Activated CD4-positive, alpha-beta memory T cell treated with anti-CD3 and anti-CD28 coated beads for 36 hours (primary cell): ENCODE measurements at regions not wholly inside any gene's neighbourhood (a gene's known extent, or its start where the extent isn't known, plus 50 kb on each side); places are given as distances from the start of the nearest gene placed in this dataset.
"Not testable (repeated sequence)": the region's sequence is repeated elsewhere in the genome, so short reads cannot be mapped to it uniquely, and the experiment has no call there.

Experiments
- CTCF ChIA-PET: fragments of 350-600 bp; sonication (Branson Sonifier 250); formaldehyde crosslinking; loops from one replicate; lab custom pipeline; 2021; ENCODE audit warnings: antibody characterized with exemption, inconsistent platforms; lab: Charles Lee
- POLR2A ChIA-PET: fragments of 350-600 bp; sonication (Branson Sonifier 250); formaldehyde crosslinking; loops from one replicate; lab custom pipeline; 2021; ENCODE audit warnings: antibody characterized with exemption; lab: Charles Lee
- DNase-seq: peaks from one replicate; pipeline ENCODE4 v3.0.0-alpha.2; 2020
- H3K27ac Mint-ChIP-seq: one replicate; pipeline ENCODE4 v1.8.0; 2021; ENCODE audit warnings: mixed read lengths
- H3K27me3 Mint-ChIP-seq: one replicate; pipeline ENCODE4 v1.8.0; 2021; ENCODE audit warnings: mixed read lengths
- H3K36me3 Mint-ChIP-seq: one replicate; pipeline ENCODE4 v1.8.0; 2021; ENCODE audit warnings: mixed read lengths
- H3K4me1 Mint-ChIP-seq: one replicate; pipeline ENCODE4 v1.8.0; 2021; ENCODE audit warnings: low read depth, mixed read lengths
- H3K4me3 Mint-ChIP-seq: one replicate; pipeline ENCODE4 v1.8.0; 2021; ENCODE audit warnings: mild to moderate bottlenecking, mixed read lengths
- H3K9me3 Mint-ChIP-seq: one replicate; pipeline ENCODE4 v1.8.0; 2021; ENCODE audit warnings: mixed read lengths
- intact Hi-C: fragments of 100-400 bp; cut with micrococcal nuclease; formaldehyde crosslinking; loops from one replicate; pipeline ENCODE4 v1.15.1; 2023

- H3K27me3 Mint-ChIP-seq, result no peaks in the 10 kb centered on the region
- no peaks in the 10 kb centered on the region for H3K36me3 Mint-ChIP-seq
- ChIA-PET POLR2A (no interaction called here), CTCF (interaction anchor here (0.5 kb wide), 1 partner anchor 748 kb away, joined by 3 read pairs; no protein-coding TSS in a partner anchor)
- no peak for DNase-seq
- H3K9me3 Mint-ChIP-seq, result no peaks in the 10 kb centered on the region
- intact Hi-C loops, result no loop called here
- no peak overlapping the region for H3K4me3 Mint-ChIP-seq
- no peaks in the 10 kb centered on the region for H3K4me1 Mint-ChIP-seq
- H3K27ac Mint-ChIP-seq, result no peak overlapping the region
These were observed 413.6 kb upstream of the CXorf51A start for GRCh38 chrX:147228153-147228552.

GRCh38 chrX:147226801-147227200, 412.3 kb upstream of the CXorf51A start:
- ChIA-PET CTCF (no interaction called here), POLR2A (no interaction called here)
- H3K36me3 Mint-ChIP-seq, result no peaks in the 10 kb centered on the region
- intact Hi-C loops, result no loop called here
- no peak for DNase-seq
- H3K27me3 Mint-ChIP-seq, result no peaks in the 10 kb centered on the region
- no peak overlapping the region for H3K27ac Mint-ChIP-seq
- H3K4me1 Mint-ChIP-seq, result no peaks in the 10 kb centered on the region
- no peak overlapping the region for H3K4me3 Mint-ChIP-seq
- H3K9me3 Mint-ChIP-seq, result no peaks in the 10 kb centered on the region

DNA sequence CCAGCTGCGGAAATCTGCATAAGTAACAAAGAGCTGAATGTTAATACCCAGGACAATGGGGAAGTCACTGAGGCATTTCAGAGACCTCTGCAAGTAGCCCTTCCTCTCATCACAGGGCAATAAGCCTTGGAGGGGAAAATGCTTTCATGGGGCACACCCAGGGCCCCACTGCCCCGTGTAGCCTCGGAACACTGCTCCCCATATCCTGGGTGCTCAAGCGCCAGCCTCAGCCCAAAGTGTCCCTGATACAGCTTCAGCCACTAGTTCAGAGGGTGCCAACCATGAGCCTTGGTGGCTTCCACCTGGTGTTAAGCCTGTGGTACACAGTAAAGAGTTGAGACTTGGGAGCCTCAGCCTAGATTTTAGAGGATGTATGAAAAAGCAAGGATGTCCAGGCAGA, 402.8 kb upstream of the CXorf51A start:
- no peaks in the 10 kb centered on the region for H3K9me3 Mint-ChIP-seq
- H3K36me3 Mint-ChIP-seq, result no peaks in the 10 kb centered on the region
- no peak for DNase-seq
- intact Hi-C loops, result no loop called here
- no peaks in the 10 kb centered on the region for H3K27me3 Mint-ChIP-seq
- ChIA-PET POLR2A (no interaction called here), CTCF (no interaction called here)
- H3K27ac Mint-ChIP-seq, result no peak overlapping the region
- no peak overlapping the region for H3K4me3 Mint-ChIP-seq
- no peaks in the 10 kb centered on the region for H3K4me1 Mint-ChIP-seq

DNA sequence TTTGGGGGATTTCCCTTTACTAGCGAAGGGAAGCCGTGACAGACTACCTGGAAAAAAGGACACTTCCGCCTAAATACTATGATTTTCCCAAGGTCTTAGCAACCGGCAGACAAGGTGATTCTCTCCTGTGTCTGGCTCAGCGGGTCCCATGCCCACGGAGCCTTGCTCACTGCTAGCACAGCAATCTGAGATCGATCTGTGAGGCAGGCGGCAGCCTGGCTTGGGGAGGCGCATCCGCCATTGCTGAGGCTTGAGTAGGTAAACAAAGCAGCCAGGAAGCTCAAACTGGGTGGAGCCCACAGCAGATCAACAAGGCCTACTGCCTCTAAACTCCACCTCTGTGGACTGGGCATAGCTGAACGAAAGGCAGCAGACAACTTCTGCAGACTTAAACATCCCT, 385.9 kb upstream of the CXorf51A start:
- H3K9me3 Mint-ChIP-seq, H3K36me3 Mint-ChIP-seq, H3K4me3 Mint-ChIP-seq, DNase-seq, H3K27me3 Mint-ChIP-seq, POLR2A ChIA-PET, H3K4me1 Mint-ChIP-seq, CTCF ChIA-PET, H3K27ac Mint-ChIP-seq, intact Hi-C loops: not testable (repeated sequence)

DNA sequence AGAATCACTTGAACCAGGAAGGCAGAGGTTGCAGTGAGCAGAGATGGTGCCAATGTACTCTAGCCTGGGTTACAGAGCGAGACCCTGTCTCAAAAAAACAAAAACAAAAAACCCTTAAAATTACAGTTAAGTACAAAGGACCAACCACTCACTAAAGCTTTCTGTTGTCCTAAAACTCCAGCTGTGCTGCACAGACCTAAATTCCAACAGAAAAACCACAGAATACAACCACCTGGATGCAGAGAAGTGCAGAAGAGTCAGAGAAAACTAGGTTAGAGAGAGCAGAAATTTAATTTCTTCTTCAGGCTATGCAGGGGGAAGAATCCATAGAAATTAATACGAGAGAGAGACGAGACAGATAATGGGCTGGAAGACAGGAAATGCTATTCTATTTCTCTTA, 376.8 kb upstream of the CXorf51A start:
- ChIA-PET POLR2A (no interaction called here), CTCF (no interaction called here)
- no peak overlapping the region for H3K4me3 Mint-ChIP-seq
- H3K36me3 Mint-ChIP-seq, result no peaks in the 10 kb centered on the region
- DNase-seq, result no peak
- H3K4me1 Mint-ChIP-seq, result no peaks in the 10 kb centered on the region
- no peak overlapping the region for H3K27ac Mint-ChIP-seq
- intact Hi-C loops, result no loop called here
- no peaks in the 10 kb centered on the region for H3K9me3 Mint-ChIP-seq
- H3K27me3 Mint-ChIP-seq, result no peaks in the 10 kb centered on the region

DNA sequence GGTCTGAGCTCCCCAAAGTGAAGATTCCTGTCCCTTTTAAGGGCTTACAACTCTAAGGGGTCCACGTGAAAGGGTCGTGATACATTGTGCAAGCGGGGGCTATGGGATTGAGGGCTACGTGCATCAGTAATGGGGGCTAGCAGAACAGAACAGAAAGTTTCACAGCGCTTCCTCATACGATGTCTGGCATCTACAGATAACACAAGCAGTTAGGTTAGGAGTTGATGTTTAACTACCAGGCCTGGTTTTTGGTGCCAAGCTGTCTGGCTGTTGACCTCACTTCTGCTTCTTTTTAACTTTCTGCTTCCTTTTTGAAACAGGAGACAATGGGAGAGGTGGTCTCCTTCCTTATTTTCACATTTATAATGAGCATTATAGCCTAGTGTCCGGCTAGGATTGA, 368.6 kb upstream of the CXorf51A start:
- H3K4me1 Mint-ChIP-seq, result no peaks in the 10 kb centered on the region
- no peak overlapping the region for H3K27ac Mint-ChIP-seq
- no peaks in the 10 kb centered on the region for H3K36me3 Mint-ChIP-seq
- H3K4me3 Mint-ChIP-seq, result no peak overlapping the region
- intact Hi-C loops, result no loop called here
- ChIA-PET POLR2A (no interaction called here), CTCF (no interaction called here)
- DNase-seq, result no peak
- no peaks in the 10 kb centered on the region for H3K27me3 Mint-ChIP-seq
- H3K9me3 Mint-ChIP-seq, result no peaks in the 10 kb centered on the region

DNA sequence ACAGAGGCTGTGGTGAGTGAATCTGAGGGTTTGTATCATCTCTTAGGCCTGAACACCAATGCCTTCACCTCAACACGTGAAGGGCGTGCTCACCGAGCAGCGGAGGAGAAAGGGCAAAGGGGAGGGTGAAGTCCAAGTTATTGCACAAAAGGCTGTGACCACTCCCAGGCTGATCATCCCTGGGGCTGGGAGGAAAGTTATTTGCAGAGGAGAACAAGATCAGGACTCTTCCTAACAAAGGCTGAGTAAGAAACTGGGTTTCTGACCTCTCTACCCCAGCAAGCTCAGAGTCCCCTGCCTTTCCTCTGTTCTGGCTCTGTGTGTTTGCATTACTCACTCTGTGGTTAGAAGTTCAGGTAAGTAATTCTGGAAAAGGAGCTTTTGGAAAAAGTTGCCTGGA, 366.3 kb upstream of the CXorf51A start:
- CTCF ChIA-PET, result no interaction called here
- H3K4me3 Mint-ChIP-seq, result no peak overlapping the region
- no peaks in the 10 kb centered on the region for H3K9me3 Mint-ChIP-seq
- H3K27me3 Mint-ChIP-seq, result no peaks in the 10 kb centered on the region
- intact Hi-C loops, result no loop called here
- no peaks in the 10 kb centered on the region for H3K4me1 Mint-ChIP-seq
- no peaks in the 10 kb centered on the region for H3K36me3 Mint-ChIP-seq
- POLR2A ChIA-PET, result no interaction called here
- no peak overlapping the region for H3K27ac Mint-ChIP-seq
- DNase-seq, result no peak

DNA sequence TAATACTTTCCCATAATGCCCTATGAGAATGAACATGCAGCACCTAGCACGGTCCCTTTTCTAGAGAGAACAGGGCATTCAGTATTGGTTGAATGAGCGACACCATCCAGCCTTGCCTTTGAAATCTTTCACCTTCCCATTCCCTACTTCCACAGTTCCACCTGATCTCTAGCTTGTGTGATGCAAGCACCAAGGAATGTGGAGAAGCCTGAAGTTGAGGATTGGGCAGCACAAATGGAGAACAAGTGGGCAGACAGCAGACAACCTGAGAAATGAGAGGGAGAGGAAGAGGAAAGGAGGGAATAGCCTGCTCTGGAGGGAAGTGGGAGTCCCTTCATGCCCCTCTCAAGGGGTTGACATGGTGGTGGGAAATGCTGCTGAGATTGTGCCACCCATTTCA, 365.1 kb upstream of the CXorf51A start:
- H3K36me3 Mint-ChIP-seq, result no peaks in the 10 kb centered on the region
- ChIA-PET CTCF (interaction anchor here (0.7 kb wide), 1 partner anchor 168 kb away, joined by 3 read pairs; no protein-coding TSS in a partner anchor), POLR2A (no interaction called here)
- no peak overlapping the region for H3K27ac Mint-ChIP-seq
- H3K4me3 Mint-ChIP-seq, result no peak overlapping the region
- no peaks in the 10 kb centered on the region for H3K27me3 Mint-ChIP-seq
- DNase-seq, result no peak
- no peaks in the 10 kb centered on the region for H3K9me3 Mint-ChIP-seq
- intact Hi-C loops, result no loop called here
- no peaks in the 10 kb centered on the region for H3K4me1 Mint-ChIP-seq

DNA sequence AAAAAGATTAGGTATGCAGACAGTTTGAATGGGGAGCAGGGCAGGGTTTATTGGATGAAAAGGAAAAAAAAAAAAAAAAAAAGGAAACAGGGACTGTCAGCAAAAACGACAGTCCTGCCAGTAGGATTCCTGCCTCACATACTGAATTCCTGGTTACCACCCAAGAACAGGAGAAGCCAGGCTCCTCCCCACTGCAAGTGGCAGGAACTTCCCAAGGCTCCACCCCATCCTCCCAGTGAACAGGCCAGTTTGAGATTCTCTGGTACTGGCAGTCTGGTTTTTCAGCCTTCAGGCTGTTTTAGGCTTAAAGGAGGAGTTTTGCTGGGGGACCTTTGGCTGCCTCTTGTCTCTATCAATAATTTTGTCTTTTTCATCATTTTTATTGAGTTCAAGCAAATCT, 360.0 kb upstream of the CXorf51A start:
- intact Hi-C loops, result no loop called here
- Mint-ChIP-seq H3K36me3 (no peaks in the 10 kb centered on the region), H3K4me1 (no peaks in the 10 kb centered on the region), H3K27ac (no peak overlapping the region), H3K4me3 (no peak overlapping the region), H3K9me3 (no peaks in the 10 kb centered on the region), H3K27me3 (no peaks in the 10 kb centered on the region)
- ChIA-PET POLR2A (no interaction called here), CTCF (no interaction called here)
- DNase-seq, result no peak

DNA sequence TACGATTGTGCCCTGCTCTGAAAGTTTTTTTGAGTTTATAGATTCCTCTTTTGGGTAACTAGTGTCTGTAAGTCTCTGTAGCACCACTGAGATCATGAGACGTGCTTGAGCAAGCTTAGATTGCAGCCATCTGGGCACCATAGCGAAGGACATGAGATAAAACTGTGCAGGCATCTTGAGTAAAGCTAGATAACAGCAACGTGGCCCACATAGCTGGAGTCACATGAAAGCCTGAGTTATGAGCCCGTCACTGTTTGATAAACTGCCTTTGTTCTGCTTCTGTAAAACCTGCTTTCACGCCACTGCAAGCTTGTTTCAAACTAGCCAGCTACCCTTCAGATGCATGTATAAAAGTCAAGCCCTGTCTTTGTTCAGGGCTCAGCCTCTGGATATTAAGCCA, 359.1 kb upstream of the CXorf51A start:
- no peak overlapping the region for H3K4me3 Mint-ChIP-seq
- ChIA-PET CTCF (no interaction called here), POLR2A (no interaction called here)
- no peak for DNase-seq
- H3K4me1 Mint-ChIP-seq, result no peaks in the 10 kb centered on the region
- no peaks in the 10 kb centered on the region for H3K27me3 Mint-ChIP-seq
- H3K9me3 Mint-ChIP-seq, result no peaks in the 10 kb centered on the region
- no peaks in the 10 kb centered on the region for H3K36me3 Mint-ChIP-seq
- no peak overlapping the region for H3K27ac Mint-ChIP-seq
- intact Hi-C loops, result no loop called here

GRCh38 chrX:147170993-147171392, 356.4 kb upstream of the CXorf51A start:
- Mint-ChIP-seq H3K9me3 (no peaks in the 10 kb centered on the region), H3K4me3 (no peak overlapping the region), H3K27me3 (no peaks in the 10 kb centered on the region), H3K36me3 (no peaks in the 10 kb centered on the region), H3K27ac (no peak overlapping the region), H3K4me1 (no peaks in the 10 kb centered on the region)
- CTCF ChIA-PET, result no interaction called here
- no peak for DNase-seq
- POLR2A ChIA-PET, result no interaction called here
- intact Hi-C loops, result no loop called here
